ENCODE measurements at regions not wholly inside any gene's neighbourhood (a gene's known extent, or its start where the extent isn't known, plus 50 kb on each side); places are given as distances from the start of the nearest gene placed in this dataset.

DNA sequence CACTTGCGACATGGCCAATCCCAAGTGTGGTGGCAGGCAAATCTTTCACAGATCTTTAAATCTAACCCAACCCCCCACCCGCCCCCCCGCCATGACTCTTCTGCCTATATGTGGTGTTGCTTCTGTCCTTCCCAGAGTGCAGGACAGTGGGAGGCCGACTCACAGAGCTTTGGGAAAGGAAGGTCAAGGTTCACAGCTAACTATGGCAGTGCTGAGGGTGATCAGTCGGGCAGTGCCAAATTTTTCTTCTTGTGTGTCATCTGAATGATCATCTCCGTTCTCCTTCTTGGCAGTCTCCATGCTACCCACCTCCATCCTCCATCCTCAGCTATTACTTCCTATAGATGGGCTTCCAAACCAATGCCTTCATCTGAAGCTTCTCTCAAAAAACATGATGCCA lies 129.0 kb upstream of the NFIB start:
- no peaks in the 10 kb centered on the region for H3K4me1 ChIP-seq (ENCODE audit: control insufficient read depth, insufficient read depth, low read length)
- no peak overlapping the region for H3K27ac ChIP-seq (ENCODE audit: insufficient read depth, low read depth, low read length, poor library complexity, severe bottlenecking)
- H3K4me3 ChIP-seq (ENCODE audit: insufficient read depth, low read depth, low read length): no peak overlapping the region
- 91 to 94% methylated on average over 5 to 6 of the region's 6 CpGs for WGBS, 2 experiments
- H3K36me3 ChIP-seq (ENCODE audit: control insufficient read depth, insufficient read depth, low read length): no peaks in the 10 kb centered on the region
- H3K9me3 ChIP-seq (ENCODE audit: control insufficient read depth, low read length): no peaks in the 10 kb centered on the region
- H3K27me3 ChIP-seq (ENCODE audit: control insufficient read depth, insufficient read depth, low read length, poor library complexity, severe bottlenecking): no peaks in the 10 kb centered on the region

DNA sequence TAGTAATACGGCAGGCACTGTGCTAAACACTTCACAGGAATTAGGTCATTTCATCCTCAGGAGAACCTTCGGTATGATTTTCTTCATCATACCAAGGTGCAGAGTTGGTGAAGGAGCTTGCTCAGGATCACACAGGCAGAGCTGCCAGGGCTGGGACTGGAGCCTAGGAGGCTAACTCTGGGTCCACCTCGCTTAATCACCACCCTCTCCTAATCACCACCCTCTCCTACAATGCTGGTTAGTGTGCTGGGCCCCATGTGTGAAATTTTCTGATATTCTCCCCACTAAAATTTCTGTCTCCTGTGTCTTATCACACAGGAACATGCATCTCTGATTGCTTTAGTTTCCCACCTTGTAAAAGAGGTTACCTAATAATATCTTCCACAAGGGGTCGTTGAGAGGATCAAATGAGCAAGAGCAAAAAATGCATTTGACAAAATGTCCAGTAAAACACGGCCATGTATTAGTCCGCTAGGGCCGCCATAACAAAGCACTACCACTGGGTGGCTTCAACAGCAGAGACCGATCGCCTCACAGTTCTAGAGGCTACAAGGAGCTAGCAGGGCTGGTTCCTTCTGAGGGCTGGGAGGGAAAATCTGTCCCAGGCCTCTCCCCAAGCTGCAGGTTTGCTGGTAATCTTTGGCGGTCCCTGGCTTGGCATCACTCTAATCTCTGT lies 128.2 kb upstream of the NFIB start:
- H3K4me3 ChIP-seq (ENCODE audit: insufficient read depth, low read depth, low read length): no peak overlapping the region
- WGBS, 2 experiments: 65 to 69% methylated on average over 10 of the region's 10 CpGs
- H3K9me3 ChIP-seq (ENCODE audit: control insufficient read depth, low read length): no peaks in the 10 kb centered on the region
- H3K27ac ChIP-seq (ENCODE audit: insufficient read depth, low read depth, low read length, poor library complexity, severe bottlenecking): no peak overlapping the region
- H3K36me3 ChIP-seq (ENCODE audit: control insufficient read depth, insufficient read depth, low read length): no peaks in the 10 kb centered on the region
- H3K27me3 ChIP-seq (ENCODE audit: control insufficient read depth, insufficient read depth, low read length, poor library complexity, severe bottlenecking): no peaks in the 10 kb centered on the region
- no peaks in the 10 kb centered on the region for H3K4me1 ChIP-seq (ENCODE audit: control insufficient read depth, insufficient read depth, low read length)

DNA sequence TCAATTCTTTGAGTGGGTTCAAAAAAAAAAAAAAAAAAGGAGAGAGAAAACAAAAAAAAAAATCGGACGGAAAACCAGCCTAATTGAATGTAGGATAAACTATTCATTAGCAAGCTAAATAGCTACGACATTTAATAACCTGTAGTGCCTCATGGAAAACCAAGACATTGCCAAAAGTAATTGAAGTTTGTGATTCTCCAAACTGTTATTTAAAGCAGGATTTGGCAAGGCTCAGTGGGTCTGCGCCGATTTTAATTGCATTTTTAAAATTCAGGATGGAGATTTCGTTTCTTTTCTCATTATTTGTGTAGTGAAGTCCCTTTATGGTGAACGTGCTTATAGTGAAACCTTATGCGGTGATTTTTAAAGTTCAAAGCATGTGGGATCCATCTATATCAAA lies 127.2 kb upstream of the NFIB start:
- 92 to 94% methylated on average over 7 to 8 of the region's 8 CpGs for WGBS, 2 experiments
- H3K4me1 ChIP-seq (ENCODE audit: control insufficient read depth, insufficient read depth, low read length): no peaks in the 10 kb centered on the region

DNA sequence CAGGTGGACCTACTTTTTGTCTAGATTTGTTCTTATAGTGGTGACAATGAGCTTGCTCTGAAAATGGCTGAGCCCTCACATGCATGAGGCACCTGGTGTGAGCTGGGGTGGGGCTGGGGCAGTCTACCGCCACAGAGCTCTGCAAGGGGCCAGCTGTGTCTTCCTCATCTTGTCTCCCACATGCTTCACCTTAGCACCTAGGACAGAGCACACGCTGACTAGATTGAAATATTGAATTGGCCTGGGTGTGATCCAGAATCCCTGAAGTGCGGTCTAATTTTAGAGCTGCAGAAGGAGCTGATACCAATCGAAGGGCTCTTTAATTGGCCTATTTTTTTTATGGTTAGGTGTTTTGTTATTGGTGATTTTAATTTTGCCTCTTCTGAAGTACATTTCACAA lies 126.1 kb upstream of the NFIB start:
- H3K36me3 ChIP-seq (ENCODE audit: control insufficient read depth, insufficient read depth, low read length): no peaks in the 10 kb centered on the region

More for the DNA sequence above, 127.2 kb upstream of the NFIB start:
- Histone ChIP-seq H3K27me3 (ENCODE audit: control insufficient read depth, insufficient read depth, low read length, poor library complexity, severe bottlenecking) (no peaks in the 10 kb centered on the region), H3K36me3 (ENCODE audit: control insufficient read depth, insufficient read depth, low read length) (no peaks in the 10 kb centered on the region), H3K9me3 (ENCODE audit: control insufficient read depth, low read length) (no peaks in the 10 kb centered on the region), H3K4me3 (ENCODE audit: insufficient read depth, low read depth, low read length) (no peak overlapping the region), H3K27ac (ENCODE audit: insufficient read depth, low read depth, low read length, poor library complexity, severe bottlenecking) (no peak overlapping the region)

DNA sequence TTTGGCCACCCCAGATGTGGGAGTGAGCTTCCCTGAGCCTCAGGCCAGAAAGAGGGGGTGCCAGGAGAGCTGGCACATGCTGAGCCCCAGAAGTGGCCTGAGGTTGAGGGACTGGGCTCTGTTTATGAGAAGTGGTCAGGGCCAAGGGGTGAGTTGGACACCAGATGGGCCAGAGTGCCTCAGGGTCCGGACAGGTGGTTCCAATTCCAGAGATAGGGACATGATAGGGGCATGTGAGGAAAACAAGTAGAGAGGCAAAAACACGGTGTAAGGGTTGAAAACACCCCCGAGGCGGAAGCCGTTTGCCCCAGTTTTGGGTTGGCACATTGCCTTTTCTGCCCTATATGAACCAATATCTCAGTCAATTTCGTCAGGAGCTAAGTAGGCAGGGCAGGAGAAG lies 125.6 kb upstream of the NFIB start:
- H3K36me3 ChIP-seq (ENCODE audit: control insufficient read depth, insufficient read depth, low read length): no peaks in the 10 kb centered on the region
- H3K4me3 ChIP-seq (ENCODE audit: insufficient read depth, low read depth, low read length): no peak overlapping the region
- WGBS, 2 experiments: 96% methylated on average over 6 of the region's 6 CpGs
- H3K27me3 ChIP-seq (ENCODE audit: control insufficient read depth, insufficient read depth, low read length, poor library complexity, severe bottlenecking): no peaks in the 10 kb centered on the region
- H3K4me1 ChIP-seq (ENCODE audit: control insufficient read depth, insufficient read depth, low read length): no peaks in the 10 kb centered on the region
- no peak overlapping the region for H3K27ac ChIP-seq (ENCODE audit: insufficient read depth, low read depth, low read length, poor library complexity, severe bottlenecking)
- no peaks in the 10 kb centered on the region for H3K9me3 ChIP-seq (ENCODE audit: control insufficient read depth, low read length)

More for the DNA sequence above, 126.1 kb upstream of the NFIB start:
- H3K27ac ChIP-seq (ENCODE audit: insufficient read depth, low read depth, low read length, poor library complexity, severe bottlenecking): no peak overlapping the region
- H3K27me3 ChIP-seq (ENCODE audit: control insufficient read depth, insufficient read depth, low read length, poor library complexity, severe bottlenecking): no peaks in the 10 kb centered on the region
- H3K4me3 ChIP-seq (ENCODE audit: insufficient read depth, low read depth, low read length): no peak overlapping the region
- WGBS, 2 experiments: 92 to 95% methylated on average over 4 of the region's 4 CpGs
- H3K4me1 ChIP-seq (ENCODE audit: control insufficient read depth, insufficient read depth, low read length): no peaks in the 10 kb centered on the region
- H3K9me3 ChIP-seq (ENCODE audit: control insufficient read depth, low read length): no peaks in the 10 kb centered on the region

DNA sequence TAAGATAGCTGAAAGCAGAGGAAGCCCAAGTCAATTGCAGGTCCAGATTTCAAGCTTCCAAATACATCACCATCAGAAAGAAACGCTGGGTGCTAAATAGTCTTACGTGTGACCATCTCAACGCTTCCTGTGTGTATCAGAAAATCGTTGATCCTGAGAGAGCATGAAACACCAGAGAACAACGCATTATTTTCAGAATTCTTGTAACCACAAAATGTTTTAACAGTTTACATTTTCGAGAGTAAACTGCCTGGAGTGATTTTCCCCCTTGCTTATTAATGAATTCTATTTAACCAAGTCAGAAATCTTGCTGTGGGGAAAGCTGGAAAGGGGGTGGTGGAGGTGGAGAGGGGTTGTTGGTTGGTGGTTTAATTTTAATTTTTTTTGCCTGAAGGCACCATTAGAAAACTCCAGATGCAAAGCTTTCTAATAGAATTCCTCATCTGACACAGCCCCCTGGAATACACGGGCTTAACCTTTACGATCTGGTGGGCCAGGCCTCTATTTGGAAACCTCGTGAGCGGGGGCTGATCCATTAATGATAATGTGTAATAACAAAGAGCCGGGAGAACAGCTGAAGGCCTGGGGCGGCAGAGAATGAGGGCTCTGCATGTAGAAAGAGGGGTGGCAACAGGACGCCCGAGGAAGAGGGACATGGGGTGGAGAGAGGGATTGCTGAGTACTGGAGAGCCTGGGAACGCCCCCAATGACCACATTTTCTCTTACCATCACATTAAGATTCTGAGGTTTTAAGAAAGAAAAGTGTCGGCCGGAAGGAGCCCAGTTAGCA lies 124.5 kb upstream of the NFIB start:
- H3K27me3 ChIP-seq (ENCODE audit: control insufficient read depth, insufficient read depth, low read length, poor library complexity, severe bottlenecking): no peaks in the 10 kb centered on the region
- H3K9me3 ChIP-seq (ENCODE audit: control insufficient read depth, low read length): no peaks in the 10 kb centered on the region
- H3K27ac ChIP-seq (ENCODE audit: insufficient read depth, low read depth, low read length, poor library complexity, severe bottlenecking): no peak overlapping the region
- WGBS, 2 experiments: 86 to 91% methylated on average over 17 of the region's 17 CpGs
- no peaks in the 10 kb centered on the region for H3K4me1 ChIP-seq (ENCODE audit: control insufficient read depth, insufficient read depth, low read length)
- no peak overlapping the region for H3K4me3 ChIP-seq (ENCODE audit: insufficient read depth, low read depth, low read length)
- H3K36me3 ChIP-seq (ENCODE audit: control insufficient read depth, insufficient read depth, low read length): no peaks in the 10 kb centered on the region

DNA sequence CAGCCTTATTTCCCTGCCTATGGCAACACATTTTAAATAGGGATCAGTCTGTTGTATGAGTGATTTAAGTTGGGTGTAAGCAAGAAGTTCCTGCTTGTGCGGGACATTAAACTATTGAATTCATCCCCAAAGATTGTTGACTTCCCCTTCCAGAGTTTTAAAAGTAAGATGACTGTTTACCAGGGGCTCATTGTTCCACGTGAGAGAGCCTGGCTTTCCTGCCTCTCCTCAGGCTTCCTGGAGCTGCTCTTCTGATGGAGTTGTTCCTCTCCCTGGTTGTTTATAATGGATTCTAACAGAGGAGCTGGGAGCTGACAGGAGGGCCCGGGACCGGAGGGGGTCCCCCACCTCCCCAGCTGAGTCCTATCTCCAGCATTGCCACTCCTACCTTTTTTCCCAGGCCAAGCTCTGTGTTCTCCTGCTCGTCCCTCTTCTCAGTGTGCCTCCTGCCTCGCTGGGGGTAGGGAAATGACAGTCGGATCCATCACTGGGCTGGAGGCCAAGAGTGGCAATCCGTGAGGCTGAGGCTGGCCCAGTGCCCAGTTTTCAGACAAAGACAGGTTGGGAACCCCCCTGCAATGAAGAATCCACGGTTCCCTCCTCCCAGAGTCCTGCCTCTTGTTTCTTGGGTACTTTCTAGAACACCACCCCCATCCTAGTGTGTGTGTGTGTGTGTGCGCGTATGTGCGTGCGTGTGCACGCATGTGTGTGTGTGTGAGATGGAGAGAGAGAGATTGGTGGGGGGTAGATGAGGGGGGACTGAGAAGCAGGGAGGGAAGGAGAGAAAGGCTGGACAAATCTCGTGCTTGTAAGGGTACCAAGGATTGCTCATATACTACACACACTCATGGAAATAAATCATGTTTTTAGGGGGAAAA lies 123.7 kb upstream of the NFIB start:
- no peaks in the 10 kb centered on the region for H3K36me3 ChIP-seq (ENCODE audit: control insufficient read depth, insufficient read depth, low read length)
- H3K4me1 ChIP-seq (ENCODE audit: control insufficient read depth, insufficient read depth, low read length): no peaks in the 10 kb centered on the region
- 68 to 71% methylated on average over 13 to 15 of the region's 15 CpGs for WGBS, 2 experiments
- H3K27ac ChIP-seq (ENCODE audit: insufficient read depth, low read depth, low read length, poor library complexity, severe bottlenecking): no peak overlapping the region
- H3K4me3 ChIP-seq (ENCODE audit: insufficient read depth, low read depth, low read length): no peak overlapping the region
- no peaks in the 10 kb centered on the region for H3K27me3 ChIP-seq (ENCODE audit: control insufficient read depth, insufficient read depth, low read length, poor library complexity, severe bottlenecking)
- no peaks in the 10 kb centered on the region for H3K9me3 ChIP-seq (ENCODE audit: control insufficient read depth, low read length)

DNA sequence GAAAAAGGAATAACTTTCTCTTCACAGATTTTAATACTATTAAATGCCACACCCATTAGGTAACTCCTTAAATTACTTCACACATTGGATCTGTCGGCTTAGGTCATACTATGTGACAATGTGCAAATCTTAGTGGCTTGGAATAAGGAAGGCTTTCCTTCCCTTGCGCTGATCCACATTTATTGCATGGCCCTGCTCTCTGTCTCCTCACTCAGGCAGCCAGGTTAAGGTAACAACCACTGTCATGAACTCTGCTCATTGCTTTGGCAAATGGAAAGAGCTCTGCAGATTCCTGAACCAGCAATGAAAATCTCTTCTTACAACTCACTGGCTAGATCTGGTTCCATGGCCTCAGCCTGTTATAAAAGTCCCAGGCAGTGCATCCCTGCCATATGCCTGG lies 121.9 kb upstream of the NFIB start:
- Histone ChIP-seq H3K4me1 (ENCODE audit: control insufficient read depth, insufficient read depth, low read length) (no peaks in the 10 kb centered on the region), H3K27ac (ENCODE audit: insufficient read depth, low read depth, low read length, poor library complexity, severe bottlenecking) (no peak overlapping the region), H3K27me3 (ENCODE audit: control insufficient read depth, insufficient read depth, low read length, poor library complexity, severe bottlenecking) (no peaks in the 10 kb centered on the region), H3K36me3 (ENCODE audit: control insufficient read depth, insufficient read depth, low read length) (no peaks in the 10 kb centered on the region), H3K4me3 (ENCODE audit: insufficient read depth, low read depth, low read length) (no peak overlapping the region), H3K9me3 (ENCODE audit: control insufficient read depth, low read length) (no peaks in the 10 kb centered on the region)
- 79 to 96% methylated on average over 2 of the region's 2 CpGs for WGBS, 2 experiments

DNA sequence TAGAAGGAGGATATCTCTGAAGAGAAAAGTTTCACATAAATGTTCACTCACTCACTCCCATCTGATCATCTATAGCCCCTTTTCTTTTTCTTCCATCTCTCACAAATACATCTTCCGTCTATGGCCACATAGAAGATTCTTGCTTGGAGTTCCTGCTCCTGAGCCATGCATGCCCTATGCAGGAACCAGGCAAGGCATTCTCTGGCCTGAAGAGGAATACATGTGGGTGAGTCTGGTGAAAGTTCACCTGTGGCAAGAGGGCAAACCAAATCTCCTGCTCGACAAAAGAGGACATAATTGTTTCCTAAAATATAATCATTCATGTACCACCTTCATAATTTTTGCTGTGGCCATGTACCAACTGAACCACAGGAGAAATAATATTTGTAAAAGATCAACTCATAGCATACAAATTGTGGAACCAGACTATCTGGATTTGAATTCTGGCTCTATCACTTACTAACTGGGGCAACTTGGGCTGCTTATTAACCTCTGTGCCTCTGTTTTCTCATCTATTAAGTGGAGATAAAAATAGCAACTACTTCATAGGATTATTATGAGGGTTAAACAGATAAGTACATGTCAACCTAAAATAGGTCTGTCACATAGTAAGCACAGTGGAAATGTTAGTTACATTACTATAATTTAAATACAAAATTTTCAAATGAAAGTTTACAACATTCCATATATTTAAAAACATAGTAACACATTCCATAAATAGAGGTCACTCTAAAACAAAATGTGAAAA lies 121.2 kb upstream of the NFIB start:
- Histone ChIP-seq H3K27ac (ENCODE audit: insufficient read depth, low read depth, low read length, poor library complexity, severe bottlenecking) (no peak overlapping the region), H3K27me3 (ENCODE audit: control insufficient read depth, insufficient read depth, low read length, poor library complexity, severe bottlenecking) (no peaks in the 10 kb centered on the region), H3K4me1 (ENCODE audit: control insufficient read depth, insufficient read depth, low read length) (no peaks in the 10 kb centered on the region), H3K4me3 (ENCODE audit: insufficient read depth, low read depth, low read length) (no peak overlapping the region), H3K9me3 (ENCODE audit: control insufficient read depth, low read length) (no peaks in the 10 kb centered on the region), H3K36me3 (ENCODE audit: control insufficient read depth, insufficient read depth, low read length) (no peaks in the 10 kb centered on the region)
- WGBS, 2 experiments: 91 to 95% methylated on average over 2 of the region's 2 CpGs

Measured in ectodermal cell (in vitro differentiated cells).